Heart left ventricle (tissue), 16 donors: ENCODE measurements at regions not wholly inside any gene's neighbourhood (a gene's known extent, or its start where the extent isn't known, plus 50 kb on each side); places are given as distances from the start of the nearest gene placed in this dataset.
"Not testable (repeated sequence)": the region's sequence is repeated elsewhere in the genome, so short reads cannot be mapped to it uniquely, and the experiment has no call there.

Experiments used
- ATAC-seq, 4 donors: fragments of 200-7000 bp; cut with Tn5 transposase; one replicate each; pipeline ENCODE4 v1.9.1; 2020 to 2022; ENCODE audit warnings: moderate library complexity in 4 of 4, mild to moderate bottlenecking in 3 of 4, moderate number of reproducible peaks in 1 of 4
- DNase-seq, 5 donors: peaks; one replicate each; pipeline ENCODE4 v3.0.0-alpha.2; 2020
- H3K27ac ChIP-seq, 12 donors: fragments of 200-600 bp; sonication (generic) in 4 of 12; one replicate each; pipeline versions ENCODE4 v1.5.0 to v1.8.0; 2016 to 2022; ENCODE audit warnings: mild to moderate bottlenecking in 2 of 12
- H3K27me3 ChIP-seq, 9 donors: fragments of 200-600 bp; sonication (generic) in 2 of 9; one replicate each; pipeline versions ENCODE4 v1.5.1 to v1.8.0; 2016 to 2022; ENCODE audit warnings: mild to moderate bottlenecking in 3 of 9
- H3K36me3 ChIP-seq, 9 donors: fragments of 200-600 bp; sonication (generic) in 2 of 9; one replicate each; pipeline versions ENCODE4 v1.5.0 to v1.8.0; 2018 to 2022; ENCODE audit warnings: mild to moderate bottlenecking in 2 of 9
- H3K4me1 ChIP-seq, 12 donors: fragments of 200-600 bp; sonication (generic) in 4 of 12; one replicate each; pipeline versions ENCODE4 v1.5.0 to v1.8.0; 2016 to 2022; ENCODE audit warnings: mild to moderate bottlenecking in 3 of 12
- H3K4me3 ChIP-seq, 12 donors: fragments of 200-600 bp; sonication (generic) in 4 of 12; one replicate each; pipeline versions ENCODE4 v1.5.0 to v1.8.0; 2017 to 2022; ENCODE audit warnings: mild to moderate bottlenecking in 9 of 12, moderate library complexity in 4 of 12
- H3K9me3 ChIP-seq, 12 donors: fragments of 200-600 bp; sonication (generic) in 4 of 12; one replicate each; pipeline versions ENCODE4 v1.5.0 to v1.8.0; 2016 to 2022; ENCODE audit warnings: mild to moderate bottlenecking in 1 of 12
- CTCF ChIP-seq, 12 donors: fragments of 200-600 bp; sonication (generic) in 4 of 12; IDR thresholded peaks; one replicate each; pipeline versions ENCODE4 v1.5.0 to v1.8.0; 2018 to 2022; ENCODE audit warnings: antibody characterized with exemption in 12 of 12, mild to moderate bottlenecking in 5 of 12
- POLR2A ChIP-seq, 2 donors: fragments of 450-650 bp; IDR thresholded peaks; one replicate each; pipeline ENCODE4 v1.6.1; 2017; ENCODE audit warnings: antibody characterized with exemption in 2 of 2, mild to moderate bottlenecking in 2 of 2, moderate library complexity in 2 of 2
- WGBS, 4 donors: extraction: QIAGEN DNeasy Blood & Tissue Kit in 2 of 4; methylation state at CpG; one replicate each; pipeline versions ENCODE4 v1.1.5 to v1.1.7; 2013 to 2018; 5-methylcytosine and 5-hydroxymethylcytosine counted together
- intact Hi-C, 10 donors: fragments of 100-400 bp; cut with DNase I; formaldehyde crosslinking; loops; one replicate each; pipeline versions ENCODE4 v1.11.1 to v1.14.2; 2022
- donor health status: ischemic (EF 13 %, LVEDD 7.1; RV severe dilation, severe dysfunction).
- donor health status: healthy with polysubstance abuse.
- donor health status: DM: no; HTN: yes; CAD: no.
- donor health status: DM: no; HTN: no; CAD: no.
- donor health status: ischemic (EF 25% LVEDD 6.9; RV normal size, moderate dysfunction).
- donor health status: ischemic (EF 25% LVEDD 5.7; RV mildly dilated, moderate dysfunction).
- donor health status: healthy.
- donor health status: DM: yes; HTN: yes; CAD: no.
- donor health status: ischemic (EF 35%, LVEDD 5.7; RV mildly dilated, moderate dysfunction).
- donor health status: nonischemic (EF 11% LVEDD 7.7; RV severe dilation, severe dysfunction).
- donor health status: DM: yes; HTN: yes; CAD: no.
- donor health status: PGD.
- donor health status: ischemic (EF 29% LVEDD 5.4; RV normal size, mild dysfunction).
- donor health status: nonischemic (EF 23%, LVEDD 6.1; RV moderate dilation, normal function).

GRCh38 chrX:45622042-45622423 lies 421.4 kb upstream of the DIPK2B start:
- Histone ChIP-seq H3K27me3 (peaks cover 0 to 26% (median 0%) of the 10 kb centered on the region in 9 donors), H3K36me3 (no peaks in the 10 kb centered on the region), H3K9me3 (peaks cover 0 to 8% (median 0%) of the 10 kb centered on the region in 12 donors), H3K4me1 (no peaks in the 10 kb centered on the region), H3K27ac (no peak overlapping the region), H3K4me3 (no peak overlapping the region)
- WGBS, 4 donors: 68 to 96% (median 86%) methylated on average over 3 of the region's 3 CpGs
- DNase-seq (no peak), ATAC-seq (no peak)
- intact Hi-C loops: no loop called here
- TF ChIP-seq CTCF (IDR thresholded peaks at IDR 0.05) (no peak), POLR2A (IDR thresholded peaks at IDR 0.05) (no peak)

- WGBS, 4 donors: 63 to 88% (median 74%) methylated on average over 7 of the region's 7 CpGs
Measured at GRCh38 chrX:45621376-45622041, 420.8 kb upstream of the DIPK2B start.

GRCh38 chrX:45619290-45619689 lies 418.6 kb upstream of the DIPK2B start:
- Histone ChIP-seq H3K4me1 (no peaks in the 10 kb centered on the region), H3K9me3 (no peaks in the 10 kb centered on the region), H3K4me3 (no peak overlapping the region), H3K36me3 (no peaks in the 10 kb centered on the region), H3K27ac (no peak overlapping the region), H3K27me3 (peaks cover 0 to 17% (median 0%) of the 10 kb centered on the region in 9 donors)
- TF ChIP-seq POLR2A (IDR thresholded peaks at IDR 0.05) (no peak), CTCF (IDR thresholded peaks at IDR 0.05) (no peak)
- WGBS, 4 donors: 26 to 38% (median 32%) methylated on average over 2 of the region's 2 CpGs
- DNase-seq: no peak
- intact Hi-C loops: no loop called here
- ATAC-seq: no peak

More at GRCh38 chrX:45621376-45622041, 420.8 kb upstream of the DIPK2B start:
- no peak for ATAC-seq
- intact Hi-C loops: no loop called here
- H3K4me1 ChIP-seq: no peaks in the 10 kb centered on the region
- peaks cover 0 to 3% (median 0%) of the 10 kb centered on the region in 12 donors for H3K9me3 ChIP-seq
- DNase-seq: no peak
- TF ChIP-seq CTCF (IDR thresholded peaks at IDR 0.05) (no peak), POLR2A (IDR thresholded peaks at IDR 0.05) (no peak)
- H3K27me3 ChIP-seq: peaks cover 0 to 20% (median 0%) of the 10 kb centered on the region in 9 donors
- H3K27ac ChIP-seq: no peak overlapping the region
- no peaks in the 10 kb centered on the region for H3K36me3 ChIP-seq
- no peak overlapping the region for H3K4me3 ChIP-seq

GRCh38 chrX:45615591-45615990 lies 414.9 kb upstream of the DIPK2B start:
- ATAC-seq, H3K4me1 ChIP-seq, H3K27me3 ChIP-seq, intact Hi-C loops, DNase-seq, H3K36me3 ChIP-seq, H3K4me3 ChIP-seq, H3K27ac ChIP-seq: not testable (repeated sequence)
- H3K9me3 ChIP-seq: peaks cover 0 to 21% (median 2%) of the 10 kb centered on the region in 12 donors
- 85 to 93% (median 89%) methylated on average over 8 of the region's 8 CpGs for WGBS, 4 donors

- DNase-seq (no peak), ATAC-seq (no peak)
- Histone ChIP-seq H3K27me3 (peaks cover 0 to 3% (median 0%) of the 10 kb centered on the region in 9 donors), H3K36me3 (no peaks in the 10 kb centered on the region), H3K4me3 (no peak overlapping the region), H3K27ac (no peak overlapping the region), H3K9me3 (peaks cover 0 to 26% (median 2%) of the 10 kb centered on the region in 12 donors), H3K4me1 (no peaks in the 10 kb centered on the region)
- WGBS, 4 donors: 57 to 81% (median 64%) methylated on average over 2 of the region's 2 CpGs
- intact Hi-C loops: no loop called here
- TF ChIP-seq CTCF (IDR thresholded peaks at IDR 0.05) (no peak), POLR2A (IDR thresholded peaks at IDR 0.05) (no peak)
Measured at GRCh38 chrX:45614853-45615252, 414.2 kb upstream of the DIPK2B start.
